HG03439 (cell line): ENCODE measurements at regions not wholly inside any gene's neighbourhood (a gene's known extent, or its start where the extent isn't known, plus 50 kb on each side); places are given as distances from the start of the nearest gene placed in this dataset.
"Not testable (repeated sequence)": the region's sequence is repeated elsewhere in the genome, so short reads cannot be mapped to it uniquely, and the experiment has no call there.

Source experiments
- ATAC-seq: cut with Tn5 transposase; IDR thresholded peaks from one replicate; pipeline ENCODE4 v1.9.1; 2021; ENCODE audit warnings: mild to moderate bottlenecking, moderate library complexity; ENCODE audit not compliant: unreplicated experiment

- ATAC-seq: no peak
Measured at GRCh38 chr17:68782789-68783188, 172.4 kb downstream of the ABCA8 start.

- no peak for ATAC-seq
Measured at GRCh38 chr17:68780596-68780995, 174.6 kb downstream of the ABCA8 start.

- ATAC-seq: no peak
Measured at GRCh38 chr17:68778726-68779125, 176.5 kb downstream of the ABCA8 start.

GRCh38 chr17:68777856-68778694 is 176.9 kb upstream of the FAM20A start:
- no peak for ATAC-seq

GRCh38 chr17:68777243-68777855 is 176.2 kb upstream of the FAM20A start:
- no peak for ATAC-seq

GRCh38 chr17:68776451-68776850 is 175.3 kb upstream of the FAM20A start:
- no peak for ATAC-seq

- no peak for ATAC-seq
Measured at GRCh38 chr17:68775969-68776368, 174.8 kb upstream of the FAM20A start.

- no peak for ATAC-seq
Measured at GRCh38 chr17:68775318-68775717, 174.2 kb upstream of the FAM20A start.

- peak; percentile 76 for ATAC-seq
Measured at GRCh38 chr17:68771867-68772515, 170.8 kb upstream of the FAM20A start.

- no peak for ATAC-seq
Measured at GRCh38 chr17:68768804-68769203, 167.6 kb upstream of the FAM20A start.

- ATAC-seq: no peak
Measured at GRCh38 chr17:68766640-68767039, 165.5 kb upstream of the FAM20A start.

GRCh38 chr17:68763562-68763961 is 162.4 kb upstream of the FAM20A start:
- ATAC-seq: no peak

GRCh38 chr17:68762911-68763310 is 161.7 kb upstream of the FAM20A start:
- no peak for ATAC-seq

- no peak for ATAC-seq
Measured at GRCh38 chr17:68760141-68760475, 158.9 kb upstream of the FAM20A start.

GRCh38 chr17:68759343-68760140 is 158.4 kb upstream of the FAM20A start:
- ATAC-seq: peak; percentile 80

GRCh38 chr17:68759002-68759342 is 157.8 kb upstream of the FAM20A start:
- ATAC-seq: no peak

- ATAC-seq: not testable (repeated sequence)
Measured at GRCh38 chr17:68757866-68758757, 156.9 kb upstream of the FAM20A start.

- no peak for ATAC-seq
Measured at GRCh38 chr17:68753985-68754769, 153.0 kb upstream of the FAM20A start.

GRCh38 chr17:68750208-68750562 is 149.0 kb upstream of the FAM20A start:
- no peak for ATAC-seq
